ENCODE measurements at regions not wholly inside any gene's neighbourhood (a gene's known extent, or its start where the extent isn't known, plus 50 kb on each side); places are given as distances from the start of the nearest gene placed in this dataset.

- Histone ChIP-seq H3K79me1 (ENCODE audit: low read depth, low read length) (no peaks in the 10 kb centered on the region), H3K23me2 (ENCODE audit: low read depth, low read length) (no peaks in the 10 kb centered on the region), H3K56ac (replicated peaks; ENCODE audit: insufficient read length, low read depth, low read length) (no peak overlapping the region), H4K20me1 (replicated peaks in 1 of 2; ENCODE audit: control insufficient read depth in 1 of 2, insufficient read depth in 2 of 2, low read length in 2 of 2) (no peaks in the 10 kb centered on the region), H3K9ac (replicated peaks in 1 of 4; ENCODE audit: extremely low read depth in 1 of 4, low read depth in 3 of 4, low read length in 3 of 4) (no peak overlapping the region), H2BK5ac (ENCODE audit: low read depth, low read length) (no peak overlapping the region), H4K91ac (replicated peaks; ENCODE audit: insufficient read length, low read length) (no peak overlapping the region), H3K4ac (replicated peaks; ENCODE audit: insufficient read length, low read depth, low read length) (no peak overlapping the region), H4K8ac (ENCODE audit: extremely low read depth, insufficient read depth, low read length) (no peak overlapping the region), H3K4me1 (replicated peaks in 1 of 4; ENCODE audit: control insufficient read depth in 3 of 4, insufficient read depth in 4 of 4, low read length in 3 of 4) (peaks cover 0 to 3% (median 0%) of the 10 kb centered on the region in 4 experiments; a peak in 2 of 7 replicates), H2BK120ac (replicated peaks; ENCODE audit: low read depth, low read length) (no peak overlapping the region), H3K79me2 (ENCODE audit: control insufficient read depth in 1 of 2, insufficient read depth in 2 of 2, low read length in 2 of 2) (no peaks in the 10 kb centered on the region; a peak in 1 of 4 replicates), H3K23ac (ENCODE audit: insufficient read length) (no peak overlapping the region), H3K9me3 (ENCODE audit: insufficient read depth in 2 of 2, low read depth in 1 of 2, low read length in 1 of 2) (no peaks in the 10 kb centered on the region), H2BK20ac (ENCODE audit: low read length) (no peak overlapping the region), H3K4me3 (ENCODE audit: extremely low read depth in 1 of 4, insufficient read depth in 2 of 4, low read depth in 3 of 4, low read length in 4 of 4) (no peak overlapping the region), H3K36me3 (ENCODE audit: control insufficient read depth in 2 of 4, insufficient read depth in 4 of 4, low read length in 3 of 4) (no peaks in the 10 kb centered on the region), H2AK5ac (ENCODE audit: low read depth, low read length) (no peak overlapping the region), H3K27me3 (replicated peaks in 1 of 4; ENCODE audit: control insufficient read depth in 3 of 4, extremely low read depth in 1 of 4, insufficient read depth in 3 of 4, low read length in 3 of 4) (no peaks in the 10 kb centered on the region), H2BK15ac (ENCODE audit: low read length) (no peak overlapping the region), H4K5ac (ENCODE audit: insufficient read length, low read depth, low read length) (no peak overlapping the region), H3K14ac (ENCODE audit: insufficient read length) (no peak overlapping the region), H3K27ac (ENCODE audit: low read depth, low read length) (no peak overlapping the region), H2AFZ (ENCODE audit: low read length) (no peak overlapping the region), H2BK12ac (ENCODE audit: low read depth, low read length) (no peak overlapping the region), H3K18ac (ENCODE audit: extremely low read depth, low read length) (no peak overlapping the region), H3K4me2 (ENCODE audit: insufficient read depth in 1 of 2, low read depth in 2 of 2, low read length in 2 of 2) (no peak overlapping the region)
- ChIA-PET POLR2A (ENCODE audit: partially characterized antibody) (no interaction called here), CTCF (ENCODE audit: partially characterized antibody) (interaction anchor here (1.3 to 1.4 kb wide), 2 partner anchors 48 to 557 kb away, joined by 3 to 4 read pairs; no protein-coding TSS in a partner anchor)
- 91% methylated on average over 9 of the region's 9 CpGs; no CpG with 5 or more reads in 1 of the 2 experiments for WGBS, 2 experiments (ENCODE audit: extremely low coverage in 1 of 2, insufficient coverage in 1 of 2, insufficient read length in 1 of 2, insufficient replicate concordance in 2 of 2, low coverage in 1 of 2, low lambda C conversion rate in 2 of 2, missing lambda C conversion rate in 1 of 2)
- FAIRE-seq (no peak), DNase-seq (ENCODE audit: low read depth in 1 of 2, low spot score in 2 of 2) (no peak)
- no peak for TF ChIP-seq CTBP2 (IDR thresholded peaks at IDR 0.05; ENCODE audit: borderline replicate concordance, insufficient read depth, insufficient read length, low read length)
- TF ChIP-seq BACH1 (IDR thresholded peaks at IDR 0.05; ENCODE audit: low read length): no peak
- no peak for TF ChIP-seq TBP (IDR thresholded peaks at IDR 0.05; ENCODE audit: low read depth, low read length)
- TF ChIP-seq EZH2 (IDR thresholded peaks at IDR 0.05; ENCODE audit: low read depth, low read length, severe bottlenecking): no peak
- TF ChIP-seq KDM5A (IDR thresholded peaks at IDR 0.05; ENCODE audit: low read length): no peak
- TF ChIP-seq HDAC6 (IDR thresholded peaks at IDR 0.05; ENCODE audit: low read depth, low read length): no peak
- no peak for TF ChIP-seq JUND (IDR thresholded peaks at IDR 0.05; ENCODE audit: low read length)
Measured at GRCh38 chr3:24985668-24986067, 442.4 kb upstream of the RARB start.

All from H1 (cell line).